Embryonic facial prominence (tissue), 1 donor: ENCODE measurements at regions not wholly inside any gene's neighbourhood (a gene's known extent, or its start where the extent isn't known, plus 50 kb on each side); places are given as distances from the start of the nearest gene placed in this dataset.

Source experiments
- DNase-seq: peaks from one replicate; pipeline ENCODE4 v3.0.0-alpha.2; 2016; ENCODE audit errors: extremely low spot score

GRCh38 chr12:111197376-111197944, 171.4 kb downstream of the PHETA1 start:
- no peak for DNase-seq

GRCh38 chr12:111196532-111196931, 172.4 kb downstream of the PHETA1 start:
- DNase-seq: no peak

DNA sequence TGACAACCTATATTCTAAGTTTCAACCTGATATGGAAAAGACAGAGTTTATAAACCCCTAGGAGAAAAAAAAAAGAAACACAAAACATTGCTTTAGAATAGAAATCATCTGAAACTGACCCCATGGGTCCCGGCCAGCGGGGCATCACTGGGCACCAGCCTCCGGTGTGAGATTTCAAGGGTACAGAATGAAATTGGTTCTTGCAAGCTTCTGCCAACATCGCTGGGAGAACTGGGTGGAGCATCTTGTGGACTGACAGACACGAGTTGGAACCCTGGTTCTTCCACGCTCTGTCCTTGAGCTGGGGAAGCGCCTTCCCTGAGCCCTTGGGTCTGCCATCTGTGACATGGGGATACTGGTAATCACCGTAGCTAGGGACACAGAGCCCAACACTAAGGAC, 173.6 kb downstream of the PHETA1 start:
- no peak for DNase-seq

DNA sequence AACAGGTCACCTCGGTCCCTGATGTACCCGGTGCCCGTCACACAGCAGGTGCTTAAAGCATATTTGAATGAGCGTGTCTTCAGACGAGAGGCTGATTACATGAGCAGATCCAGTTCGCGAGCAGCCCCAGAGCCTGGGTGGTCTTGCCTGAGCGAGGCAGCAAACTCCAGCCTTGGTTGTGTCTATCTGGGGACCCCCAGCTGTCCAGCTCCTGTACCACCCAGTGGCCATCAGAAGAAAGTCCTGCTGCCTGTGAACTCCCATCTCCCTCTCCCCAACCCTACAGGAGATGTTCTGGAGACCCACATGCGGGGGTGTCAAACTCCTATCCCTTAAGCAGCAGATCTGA, 174.2 kb downstream of the PHETA1 start:
- DNase-seq: no peak

DNA sequence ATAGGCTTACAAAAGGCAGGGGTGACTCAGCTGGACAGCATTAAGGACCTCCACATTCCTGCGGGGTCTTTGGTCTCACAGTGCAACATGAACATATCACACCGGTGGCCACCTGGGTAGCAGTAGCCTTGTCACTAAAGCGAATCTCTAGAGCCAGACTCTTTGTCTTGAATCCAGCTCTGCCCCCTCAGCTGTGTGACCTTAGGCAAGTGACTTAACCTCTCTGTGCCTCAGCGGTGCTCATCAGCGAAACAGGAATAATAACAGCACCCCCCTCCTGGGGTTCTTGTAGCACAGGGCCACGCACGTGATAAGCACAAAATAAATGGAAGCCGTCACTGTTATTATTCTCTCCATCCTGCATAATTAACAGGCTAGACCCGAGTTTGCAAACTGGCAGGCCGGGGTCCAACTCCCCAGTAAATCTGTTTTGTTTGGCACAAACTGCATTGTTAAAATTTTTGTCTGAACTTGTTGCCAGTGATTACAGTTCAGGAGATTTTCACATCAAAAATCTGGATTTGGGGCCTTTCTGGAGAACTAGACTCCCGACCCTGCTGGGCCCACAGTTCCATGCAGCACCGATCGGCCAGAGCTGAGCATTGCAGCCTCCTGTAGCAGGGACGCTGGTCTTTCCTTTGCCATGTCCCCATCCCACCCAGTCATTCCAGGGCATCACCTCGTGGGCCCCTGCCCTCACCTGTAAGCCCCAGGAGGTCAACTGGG, 174.8 kb downstream of the PHETA1 start:
- no peak for DNase-seq

DNA sequence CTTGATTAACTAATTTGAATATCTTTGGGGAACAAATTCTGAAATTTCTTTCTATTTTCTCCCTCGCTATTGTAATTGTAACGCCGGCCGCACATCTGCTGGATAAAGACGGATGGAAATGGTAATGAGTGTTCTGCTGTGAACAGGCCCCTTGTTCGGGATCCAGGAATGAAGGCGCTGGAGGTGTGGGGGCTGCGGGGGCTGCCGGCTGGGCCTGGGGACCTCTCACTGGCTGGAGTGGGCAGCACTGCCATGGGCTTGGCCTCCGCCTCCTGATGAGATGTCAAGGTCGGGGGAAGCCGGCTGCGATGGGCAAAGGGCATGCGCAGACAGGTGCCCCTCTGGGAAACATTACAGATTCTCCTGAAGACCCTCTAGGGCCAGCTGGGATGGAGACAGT, 175.4 kb downstream of the PHETA1 start:
- no peak for DNase-seq

DNA sequence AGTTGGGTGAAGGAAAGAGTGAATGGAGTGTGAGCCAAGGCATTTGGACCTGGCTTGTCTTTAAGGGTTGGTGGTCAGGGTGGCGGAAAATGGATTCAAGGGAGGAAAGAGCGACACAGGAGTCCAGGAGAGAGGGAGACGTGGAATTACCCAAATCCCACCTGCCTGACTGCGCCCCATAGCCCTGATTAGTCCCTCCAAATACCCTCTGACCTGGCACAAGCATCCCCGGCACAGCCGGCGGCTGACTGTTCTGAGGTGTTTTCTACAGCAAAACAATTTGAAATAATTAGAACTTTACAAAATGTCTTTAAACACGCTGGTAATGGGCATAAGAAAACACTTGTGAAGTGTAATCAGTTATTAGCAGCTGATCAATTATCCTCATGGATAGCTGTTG, 175.8 kb downstream of the PHETA1 start:
- no peak for DNase-seq

- no peak for DNase-seq
Measured at GRCh38 chr12:111192647-111193046, 176.2 kb downstream of the PHETA1 start.

GRCh38 chr12:111190741-111191526, 178.0 kb downstream of the PHETA1 start:
- no peak for DNase-seq

DNA sequence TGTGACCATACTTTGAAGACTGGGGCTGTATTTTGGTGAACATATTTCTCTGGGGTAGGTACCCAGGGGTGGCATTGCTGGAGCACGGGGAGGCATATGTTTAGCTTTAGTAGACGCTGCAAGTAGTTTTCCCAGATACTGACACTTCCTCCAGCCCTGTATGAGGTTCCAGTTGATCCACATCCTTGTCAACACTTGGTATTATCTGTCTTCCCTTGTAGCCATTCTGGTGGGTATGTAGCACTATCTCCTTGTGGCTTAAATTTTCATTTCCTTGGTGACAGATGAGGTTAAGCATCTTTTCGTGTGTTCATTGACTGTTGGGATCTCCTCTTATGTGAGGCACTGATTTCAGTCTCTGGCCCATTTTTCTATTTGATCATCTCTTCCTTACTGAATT, 179.1 kb downstream of the PHETA1 start:
- DNase-seq: no peak

GRCh38 chr12:111188436-111188835, 180.5 kb downstream of the PHETA1 start:
- no peak for DNase-seq

- no peak for DNase-seq
Measured at GRCh38 chr12:111186347-111186746, 182.5 kb downstream of the PHETA1 start.

DNA sequence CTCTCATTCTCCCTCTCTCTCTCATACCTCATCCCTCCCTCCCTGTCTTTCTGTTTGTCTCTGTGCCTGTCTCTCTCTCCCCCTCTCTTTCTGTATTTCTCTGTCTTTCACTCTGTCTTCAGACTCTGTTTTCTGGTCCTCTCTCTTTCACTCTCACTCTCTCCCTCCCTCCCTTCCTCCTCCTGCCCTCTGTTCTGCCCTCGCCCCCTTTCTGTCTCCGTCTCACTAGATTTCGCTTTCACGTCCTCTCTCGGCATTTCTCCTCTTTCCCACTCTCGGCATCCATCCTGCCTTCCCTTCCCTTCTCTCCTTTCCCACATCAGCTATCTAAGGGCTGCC, 183.0 kb downstream of the PHETA1 start:
- no peak for DNase-seq

DNA sequence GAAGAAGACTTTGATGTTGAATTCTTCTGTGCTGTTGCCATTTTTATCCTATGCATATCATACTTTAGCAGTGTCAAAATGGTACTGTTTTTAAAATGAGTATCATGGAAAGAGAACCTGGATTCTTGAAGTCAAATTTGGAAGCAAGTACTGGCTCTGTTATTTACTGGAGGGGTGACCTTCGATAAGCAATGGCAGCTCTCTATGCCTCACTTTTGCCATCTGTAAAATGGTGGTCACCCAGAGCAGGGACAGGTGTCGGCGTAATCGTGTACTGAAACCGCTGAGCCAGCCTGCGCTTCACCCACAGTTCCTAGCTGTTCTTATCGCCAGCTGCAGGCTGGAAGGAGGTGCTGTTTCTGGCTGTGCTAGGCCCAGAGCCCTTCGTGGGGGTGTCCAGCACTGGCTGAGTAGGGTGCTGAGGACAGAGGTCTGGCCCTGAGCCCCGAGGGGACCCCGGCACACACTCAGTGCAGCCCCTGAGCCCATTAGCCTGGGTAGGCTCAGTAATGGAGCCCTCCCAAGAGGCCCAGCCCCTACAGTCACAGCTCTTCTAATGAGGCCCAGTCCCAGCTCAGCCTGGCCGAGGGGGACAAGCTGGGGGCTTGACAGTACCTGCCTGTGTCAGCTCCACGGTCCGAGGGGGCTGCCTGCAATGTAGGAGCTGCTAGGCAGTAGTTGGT, 183.5 kb downstream of the PHETA1 start:
- no peak for DNase-seq

GRCh38 chr12:111184161-111184560, 184.7 kb downstream of the PHETA1 start:
- DNase-seq: no peak

- no peak for DNase-seq
Measured at GRCh38 chr12:111183094-111183493, 185.8 kb downstream of the PHETA1 start.

DNA sequence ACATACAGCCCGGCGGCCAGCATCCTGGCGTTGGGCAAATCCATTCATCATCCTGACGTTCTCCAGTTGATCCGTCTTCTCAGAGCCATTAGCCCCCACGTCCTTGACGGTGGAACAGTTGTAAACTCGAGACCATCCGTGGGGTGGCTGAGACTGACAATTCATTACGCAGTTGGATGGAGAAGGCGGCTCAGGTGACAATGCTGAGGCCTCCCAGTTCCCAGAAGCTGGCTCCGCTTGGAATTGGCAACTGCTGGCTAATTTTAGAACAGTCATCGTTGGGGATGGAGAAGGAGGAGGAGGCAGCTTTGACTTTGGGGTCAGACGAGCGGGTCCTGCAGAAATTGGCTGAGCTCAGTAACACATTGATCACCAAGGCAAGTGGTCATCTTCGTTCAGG, 186.5 kb downstream of the PHETA1 start:
- no peak for DNase-seq

DNA sequence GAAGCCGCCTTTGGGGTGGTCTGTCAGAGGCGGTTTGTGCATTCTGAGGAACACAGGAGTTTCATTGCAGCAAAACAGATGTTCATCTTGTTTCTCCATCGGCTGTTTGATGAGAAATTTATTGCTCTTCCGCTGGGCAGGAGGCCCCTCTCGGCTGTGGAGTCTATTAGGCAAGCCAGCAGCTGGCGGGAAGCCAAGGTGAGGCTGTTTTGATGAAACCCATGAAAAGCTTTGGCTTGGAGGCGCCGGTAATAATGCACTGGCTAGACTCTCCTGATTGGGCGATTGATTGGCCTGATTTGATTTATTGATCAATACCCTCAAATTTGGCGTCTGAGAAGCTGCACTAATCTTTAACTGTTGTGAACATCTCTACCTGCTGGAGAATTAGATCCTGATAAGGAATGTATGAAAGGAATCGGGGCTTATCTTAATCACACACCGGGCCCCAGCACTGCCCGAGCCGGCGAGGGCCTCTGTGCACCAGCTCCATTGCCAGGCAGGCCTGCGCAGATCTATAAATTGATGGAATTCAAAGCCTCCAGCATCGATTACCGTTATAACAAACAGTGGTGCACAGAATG, 187.7 kb downstream of the PHETA1 start:
- peak; percentile 62 for DNase-seq

- no peak for DNase-seq
Measured at GRCh38 chr12:111180426-111181142, 188.3 kb downstream of the PHETA1 start.

GRCh38 chr12:111178181-111179081, 190.5 kb downstream of the PHETA1 start:
- DNase-seq: no peak
